ENCODE measurements at regions not wholly inside any gene's neighbourhood (a gene's known extent, or its start where the extent isn't known, plus 50 kb on each side); places are given as distances from the start of the nearest gene placed in this dataset.

DNA sequence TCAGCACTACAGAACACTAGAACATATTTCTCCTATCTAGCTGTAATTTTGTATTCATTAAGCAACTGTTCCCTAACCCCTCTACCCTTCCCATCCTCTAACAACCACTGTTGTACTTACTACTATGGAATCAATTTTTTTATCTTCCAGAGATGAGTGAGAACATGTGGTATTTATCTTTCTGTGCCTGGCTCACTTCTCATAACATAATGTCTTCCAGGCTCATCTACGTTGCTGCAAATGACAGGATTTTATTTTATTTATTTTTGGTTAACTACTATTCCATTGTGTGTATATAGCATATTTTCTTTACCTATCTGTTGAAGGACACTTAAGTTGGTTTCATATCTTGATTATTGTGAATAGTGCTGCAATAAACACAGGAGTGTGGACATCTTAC lies 200.9 kb upstream of the CHRM2 start:
- DNase-seq (ENCODE audit: extremely low read depth, low read depth) = no peak

- DNase-seq (ENCODE audit: extremely low read depth, low read depth) = no peak
Observed at GRCh38 chr7:136665878-136666509, 202.5 kb upstream of the CHRM2 start.

DNA sequence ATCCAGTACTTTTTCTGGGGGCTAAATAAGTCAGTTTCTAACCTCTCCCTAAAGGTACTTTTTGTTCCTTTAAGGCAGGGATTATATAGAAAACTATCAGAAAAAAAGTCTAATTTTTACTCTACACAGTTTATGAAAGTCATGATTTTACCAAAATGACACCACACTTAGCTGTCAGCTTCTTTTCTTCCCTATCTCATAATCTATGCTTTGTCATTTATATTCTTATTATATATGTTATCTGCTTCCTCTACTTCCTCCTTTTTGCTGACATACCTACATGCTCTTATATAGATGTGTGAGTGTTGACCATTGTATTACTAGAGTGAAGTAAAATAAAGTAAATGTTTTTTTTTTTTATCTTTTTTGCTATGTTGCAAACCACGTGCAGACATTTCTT lies 203.9 kb upstream of the CHRM2 start:
- DNase-seq (ENCODE audit: extremely low read depth, low read depth) = no peak

GRCh38 chr7:136657482-136657921 lies 210.9 kb upstream of the CHRM2 start:
- DNase-seq (ENCODE audit: extremely low read depth, low read depth) = no peak

GRCh38 chr7:136656516-136656915 lies 211.9 kb upstream of the CHRM2 start:
- no peak for DNase-seq (ENCODE audit: extremely low read depth, low read depth)

GRCh38 chr7:136655414-136655813 lies 213.0 kb upstream of the CHRM2 start:
- DNase-seq (ENCODE audit: extremely low read depth, low read depth) = no peak

DNA sequence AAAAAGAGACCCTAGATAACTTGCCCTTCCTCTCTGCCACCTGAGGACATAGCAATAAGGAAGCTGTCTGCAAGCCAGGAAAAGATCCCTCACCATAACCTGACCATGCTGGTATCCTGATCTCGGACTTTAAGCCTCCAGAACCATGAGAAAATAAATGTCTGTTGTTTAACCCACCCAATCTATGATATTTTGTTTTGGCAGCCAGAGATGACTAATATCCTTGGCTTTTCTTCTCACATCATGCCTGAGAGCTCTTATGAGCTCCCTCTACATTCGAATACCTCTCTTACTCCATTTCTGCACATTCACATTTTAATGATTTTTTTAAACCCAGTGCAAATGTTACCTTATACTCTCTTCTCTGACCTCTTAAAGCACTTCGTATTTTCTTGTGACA lies 214.0 kb upstream of the CHRM2 start:
- no peak for DNase-seq (ENCODE audit: extremely low read depth, low read depth)

DNA sequence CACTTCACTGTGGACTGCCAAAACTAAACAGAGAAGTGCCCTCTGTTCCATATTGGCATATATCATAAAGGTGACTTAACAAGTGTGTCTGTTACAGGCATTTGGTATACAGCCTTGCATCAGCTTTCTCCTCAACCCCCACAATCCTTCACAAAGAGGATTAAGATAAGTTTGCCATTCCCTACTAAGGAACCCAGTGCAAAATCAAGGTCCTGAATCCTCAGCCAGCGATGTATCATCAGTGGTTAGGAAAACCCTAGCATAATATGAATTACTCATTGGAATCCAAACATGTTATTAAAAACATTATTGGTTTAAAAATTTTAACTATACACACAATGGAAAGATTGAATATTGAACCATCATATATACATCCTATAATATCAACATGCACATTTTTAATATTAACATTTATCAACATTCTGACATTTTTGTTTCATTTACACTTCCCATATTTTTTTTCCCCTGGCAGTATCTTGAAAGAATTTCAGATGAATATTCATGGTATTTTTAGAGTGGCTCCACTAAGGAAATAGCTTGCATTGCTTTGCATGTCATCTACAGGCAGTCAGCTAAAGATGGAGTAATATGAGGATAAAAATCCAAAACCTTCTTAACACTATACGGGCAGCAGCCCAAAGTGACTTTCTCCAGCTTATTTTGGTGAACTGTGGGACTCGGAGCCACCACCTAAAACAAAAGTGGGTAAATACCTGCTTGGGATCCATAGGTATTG lies 215.6 kb upstream of the CHRM2 start:
- DNase-seq (ENCODE audit: extremely low read depth, low read depth) = no peak

- no peak for DNase-seq (ENCODE audit: extremely low read depth, low read depth)
Observed at GRCh38 chr7:136640977-136641376, 227.5 kb upstream of the CHRM2 start.

- DNase-seq (ENCODE audit: extremely low read depth, low read depth) = no peak
Observed at GRCh38 chr7:136637813-136638212, 230.6 kb upstream of the CHRM2 start.

DNA sequence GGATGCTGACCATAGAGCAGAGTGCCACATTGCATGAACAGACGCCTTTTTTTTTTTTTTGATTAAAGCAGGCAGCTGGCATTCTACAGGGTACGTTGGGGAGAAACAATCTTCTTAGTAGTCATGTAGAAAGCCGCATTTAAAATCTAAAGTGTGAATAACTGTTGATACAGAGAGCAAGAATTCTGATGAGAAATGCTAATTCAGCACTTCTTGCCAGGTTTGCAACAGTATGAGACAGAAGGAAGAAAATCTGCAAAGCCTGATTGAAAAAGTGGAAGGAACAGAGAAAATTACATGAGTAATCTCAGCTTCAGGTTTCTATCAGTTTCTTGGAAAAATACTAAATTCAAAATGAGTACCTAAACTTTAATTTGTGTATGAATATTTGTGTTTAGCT lies 232.7 kb upstream of the CHRM2 start:
- DNase-seq (ENCODE audit: extremely low read depth, low read depth) = no peak

DNA sequence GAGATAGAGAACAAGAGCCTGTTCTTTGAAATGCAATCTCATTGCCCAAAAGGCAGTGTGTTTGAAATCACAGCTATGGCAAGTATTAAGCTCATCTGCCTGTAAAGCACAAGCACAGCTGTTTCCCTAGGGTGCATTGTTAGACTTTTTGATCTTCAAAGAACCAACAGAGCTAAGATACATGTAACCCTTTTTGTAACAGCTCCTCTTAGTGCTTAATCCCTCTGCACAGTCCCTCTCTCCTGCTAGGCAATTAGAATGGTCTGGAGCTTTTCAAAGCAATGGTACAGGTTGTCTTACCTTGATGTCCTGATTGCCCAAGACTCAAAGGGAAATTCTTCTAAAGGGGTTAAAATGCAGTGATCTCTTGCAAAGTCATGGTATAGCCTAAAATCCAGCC lies 249.6 kb upstream of the CHRM2 start:
- DNase-seq (ENCODE audit: extremely low read depth, low read depth) = no peak

DNA sequence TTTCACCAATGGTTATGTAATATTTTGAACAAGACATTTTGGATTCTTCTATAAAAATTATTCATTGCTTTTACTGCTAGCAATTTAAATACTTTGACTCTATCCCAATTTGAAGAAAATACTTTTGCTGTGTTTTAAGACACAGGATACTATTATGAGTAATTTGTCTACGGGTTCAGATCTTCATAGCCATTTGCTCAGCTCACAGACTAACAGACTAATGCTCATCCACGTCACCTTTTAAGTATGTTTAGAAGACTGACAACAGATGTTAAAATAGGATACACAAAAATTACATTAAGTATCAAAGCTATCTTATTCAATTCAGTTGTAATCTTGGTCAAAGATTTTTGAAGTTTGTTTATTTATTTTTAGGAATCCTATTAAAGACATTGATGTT lies 251.3 kb upstream of the CHRM2 start:
- no peak for DNase-seq (ENCODE audit: extremely low read depth, low read depth)

DNA sequence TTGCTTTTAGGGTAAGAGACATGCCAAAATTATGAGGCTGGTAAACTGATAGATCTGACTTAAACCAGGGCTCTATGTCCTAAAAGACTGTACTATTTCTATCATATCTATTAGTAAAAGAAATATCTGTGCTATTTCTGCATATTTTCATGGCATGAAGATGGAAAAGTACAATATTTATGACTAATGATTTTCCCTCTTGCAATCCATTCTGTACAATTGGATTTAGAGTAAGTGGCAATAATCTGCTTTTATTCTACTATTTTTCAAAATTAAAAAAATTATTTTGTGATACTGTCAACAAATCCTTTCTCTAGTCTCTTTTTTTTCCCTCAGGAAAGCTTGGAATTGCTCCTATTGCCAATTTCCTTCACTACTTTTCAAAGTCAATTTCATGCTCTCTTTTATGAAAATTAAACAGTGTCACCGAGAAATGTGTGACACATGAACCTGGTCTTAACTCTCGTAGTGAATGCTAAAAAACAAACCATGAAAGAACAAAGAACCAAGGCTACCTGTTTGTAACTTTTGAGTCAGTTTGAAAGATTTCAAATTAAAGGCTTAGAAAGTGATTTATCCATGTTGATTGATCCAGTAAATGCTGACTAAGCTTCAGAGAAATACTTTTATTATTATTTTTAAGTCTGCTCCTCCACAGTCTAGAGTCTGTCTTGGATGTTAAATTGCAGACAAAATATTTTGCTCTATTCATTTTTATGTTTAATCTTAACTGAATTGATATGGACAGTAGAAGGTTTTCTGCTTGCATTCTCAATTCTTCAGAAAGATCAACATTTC lies 262.7 kb upstream of the CHRM2 start:
- no peak for DNase-seq (ENCODE audit: extremely low read depth, low read depth)

DNA sequence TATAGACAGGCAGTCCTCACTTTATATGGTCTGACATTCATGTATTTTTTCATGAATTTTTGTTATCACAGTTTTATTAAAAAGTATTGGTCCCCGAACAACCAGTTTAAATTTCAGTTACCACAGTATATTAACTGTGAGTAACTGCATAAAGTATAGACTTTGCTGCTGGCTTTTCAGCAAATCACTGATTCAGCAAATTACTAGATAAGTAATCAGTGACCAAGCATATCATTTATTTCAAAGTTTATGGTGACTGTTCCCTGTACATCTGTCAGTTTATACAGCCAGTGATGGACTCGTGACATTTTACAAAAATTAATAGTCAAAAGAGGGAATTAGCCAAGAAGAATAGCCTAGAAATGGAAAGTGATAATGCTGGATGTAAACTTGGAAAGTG lies 266.7 kb upstream of the CHRM2 start:
- no peak for DNase-seq (ENCODE audit: extremely low read depth, low read depth)

- no peak for DNase-seq (ENCODE audit: extremely low read depth, low read depth)
Observed at GRCh38 chr7:136600475-136600874, 268.0 kb upstream of the CHRM2 start.

GRCh38 chr7:136594739-136595144 lies 273.7 kb upstream of the CHRM2 start:
- no peak for DNase-seq (ENCODE audit: extremely low read depth, low read depth)

- DNase-seq (ENCODE audit: extremely low read depth, low read depth) = no peak
Observed at GRCh38 chr7:136588216-136588615, 280.2 kb upstream of the CHRM2 start.

DNA sequence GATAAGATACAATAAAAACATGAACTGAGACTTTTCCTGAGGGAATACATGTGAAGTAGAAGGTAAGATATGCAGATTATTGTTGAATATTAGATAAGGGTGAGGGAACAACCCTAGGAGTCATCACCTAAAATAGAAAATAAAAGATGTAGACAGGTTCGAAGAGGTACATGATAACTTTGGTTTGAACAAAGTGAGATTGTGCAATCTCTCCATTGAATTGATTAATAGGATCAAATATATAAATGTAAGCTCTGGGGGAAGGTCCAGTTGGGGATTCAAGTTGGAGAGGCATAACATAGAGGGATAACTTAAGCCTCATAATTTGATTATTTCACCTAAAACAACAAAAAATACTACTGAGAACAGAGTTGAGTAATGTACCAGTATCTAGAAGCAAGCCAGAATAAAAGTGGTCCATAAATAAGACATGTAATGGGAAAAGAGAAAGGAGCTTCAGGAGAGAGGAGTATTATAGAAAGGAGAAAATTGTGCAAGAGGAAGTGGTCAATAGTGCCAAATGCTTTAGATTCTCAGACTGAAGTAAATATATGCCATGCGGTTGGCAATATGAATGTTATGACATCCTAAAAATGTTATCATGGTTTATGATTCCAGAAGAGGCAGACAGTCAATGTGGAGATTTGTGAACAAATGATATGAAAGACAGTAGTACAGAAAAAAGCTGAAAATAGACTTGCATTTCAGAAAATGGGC lies 282.3 kb upstream of the CHRM2 start:
- DNase-seq (ENCODE audit: extremely low read depth, low read depth) = no peak

GRCh38 chr7:136566491-136566890 lies 302.0 kb upstream of the CHRM2 start:
- no peak for DNase-seq (ENCODE audit: extremely low read depth, low read depth)

- DNase-seq (ENCODE audit: extremely low read depth, low read depth) = no peak
Observed at GRCh38 chr7:136555933-136556332, 312.5 kb upstream of the CHRM2 start.

Data from NCI-H460 (cell line).